Amniotic stem cell (primary cell): ENCODE measurements at regions not wholly inside any gene's neighbourhood (a gene's known extent, or its start where the extent isn't known, plus 50 kb on each side); places are given as distances from the start of the nearest gene placed in this dataset.
"Not testable (repeated sequence)": the region's sequence is repeated elsewhere in the genome, so short reads cannot be mapped to it uniquely, and the experiment has no call there.

Experiments used
- DNase-seq: peaks from one replicate; lab custom pipeline; 2025; lab: John Stamatoyannopoulos, UW

DNA sequence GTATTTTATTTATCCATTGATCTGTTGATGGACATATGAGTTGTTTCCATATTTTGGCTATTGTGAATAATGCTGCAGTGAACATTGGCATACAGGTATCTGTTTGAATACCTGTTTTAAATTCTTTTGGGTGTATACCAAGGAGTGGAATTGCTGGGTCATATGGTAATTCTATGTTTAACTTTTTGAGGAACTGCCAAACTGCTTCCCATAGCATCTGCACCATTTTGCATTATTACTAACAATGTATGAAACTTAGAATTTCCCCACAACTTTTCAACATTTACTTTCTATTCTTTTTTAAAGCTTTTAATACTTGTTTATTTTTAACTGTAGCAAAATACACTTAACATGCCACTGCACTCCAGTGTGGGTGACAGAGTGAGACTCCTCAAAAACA is 57.0 kb upstream of the MSN start:
- DNase-seq = no peak

DNA sequence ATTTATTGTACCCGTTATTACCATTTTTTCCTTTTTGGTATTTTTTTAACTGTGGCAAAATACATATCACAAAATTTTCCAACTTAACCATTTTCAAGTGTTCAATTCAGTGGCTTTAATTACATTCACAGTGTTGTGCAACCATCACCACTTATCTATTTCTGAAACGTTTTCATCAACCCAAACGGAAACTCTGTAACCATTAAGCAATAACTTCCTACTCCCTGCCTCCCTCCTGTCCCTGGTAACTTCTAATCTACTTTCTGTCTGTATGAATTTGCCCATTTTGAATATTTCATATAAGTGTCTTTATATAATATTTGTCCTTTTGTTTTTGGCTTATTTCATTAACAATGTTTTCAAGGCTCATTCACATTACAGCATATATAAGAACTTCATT is 57.4 kb upstream of the MSN start:
- DNase-seq = no peak

DNA sequence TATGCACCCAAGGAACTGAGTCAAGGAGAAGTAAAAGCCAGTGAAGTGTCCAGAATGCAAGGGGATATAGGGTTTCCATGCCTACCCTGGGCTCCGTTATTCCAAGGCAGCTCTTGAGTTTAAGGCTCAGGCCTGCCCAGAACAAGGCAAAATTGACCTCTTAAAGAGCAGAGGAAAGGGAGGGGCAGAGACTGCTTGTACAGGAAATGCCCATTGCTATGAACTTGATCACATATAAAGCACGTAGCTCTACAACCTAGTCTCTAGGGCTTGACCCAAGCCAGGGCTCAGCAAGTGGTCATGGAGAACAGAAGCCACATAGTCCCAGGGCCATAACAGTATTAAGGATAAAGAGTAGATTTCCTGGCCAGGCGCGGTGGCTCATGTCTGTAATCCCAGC is 58.2 kb upstream of the MSN start:
- DNase-seq = no peak

- no peak for DNase-seq
These were observed 59.4 kb upstream of the MSN start for GRCh38 chrX:65608026-65608425.

GRCh38 chrX:65607070-65607742 is 60.2 kb upstream of the MSN start:
- DNase-seq = no peak

GRCh38 chrX:65602221-65602560 is 65.3 kb upstream of the MSN start:
- no peak for DNase-seq

GRCh38 chrX:65601530-65602220 is 65.8 kb upstream of the MSN start:
- peak; percentile 5 for DNase-seq

GRCh38 chrX:65601126-65601525 is 66.3 kb upstream of the MSN start:
- no peak for DNase-seq

DNA sequence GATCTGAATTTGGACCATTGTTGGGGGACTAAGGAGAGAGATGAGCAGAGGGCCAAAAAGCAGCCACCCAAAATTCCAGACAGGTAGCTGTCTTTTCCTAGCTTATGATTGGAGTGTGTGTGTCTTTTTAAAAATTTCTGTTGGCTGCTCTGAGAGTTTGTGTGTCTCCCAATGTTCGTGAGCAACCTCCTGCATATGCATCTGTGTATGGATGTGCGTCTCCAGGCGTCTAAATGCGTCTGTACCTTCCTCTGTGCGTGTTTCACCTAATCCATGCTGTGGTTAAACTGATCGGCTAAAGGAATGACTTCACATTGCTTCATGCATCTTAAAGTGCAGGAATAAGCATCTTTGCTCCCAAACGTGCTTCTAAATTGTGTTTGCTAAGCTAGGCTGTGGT is 65.5 kb upstream of the LAS1L start:
- no peak for DNase-seq

DNA sequence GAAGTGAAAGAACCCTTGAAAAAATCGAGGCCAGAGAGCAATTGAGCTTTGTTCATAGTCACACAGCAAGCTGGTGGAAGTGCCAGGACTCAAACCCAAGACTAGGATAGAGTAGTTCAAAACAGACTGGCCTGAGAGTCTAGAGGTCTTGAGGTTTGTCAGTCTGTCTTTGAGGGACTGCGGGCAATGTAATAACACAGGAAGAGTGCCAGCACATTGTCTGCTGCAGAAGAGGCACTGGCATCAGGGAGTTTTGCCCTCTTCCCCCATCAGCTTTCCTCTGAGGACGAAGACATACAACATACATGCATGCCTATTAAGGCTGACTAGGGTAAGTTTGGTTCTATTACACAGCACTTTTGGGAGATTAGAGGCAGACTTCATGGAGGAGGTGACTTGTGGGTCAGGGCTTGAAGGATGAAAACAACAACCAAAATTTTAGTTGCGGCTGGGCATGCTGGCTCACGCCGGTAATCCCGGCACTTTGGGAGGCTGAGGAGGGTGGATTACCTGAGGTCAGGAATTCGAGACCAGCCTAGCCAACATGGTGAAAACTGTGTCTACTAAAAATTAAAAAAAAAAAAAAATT is 64.1 kb upstream of the LAS1L start:
- DNase-seq = no peak

DNA sequence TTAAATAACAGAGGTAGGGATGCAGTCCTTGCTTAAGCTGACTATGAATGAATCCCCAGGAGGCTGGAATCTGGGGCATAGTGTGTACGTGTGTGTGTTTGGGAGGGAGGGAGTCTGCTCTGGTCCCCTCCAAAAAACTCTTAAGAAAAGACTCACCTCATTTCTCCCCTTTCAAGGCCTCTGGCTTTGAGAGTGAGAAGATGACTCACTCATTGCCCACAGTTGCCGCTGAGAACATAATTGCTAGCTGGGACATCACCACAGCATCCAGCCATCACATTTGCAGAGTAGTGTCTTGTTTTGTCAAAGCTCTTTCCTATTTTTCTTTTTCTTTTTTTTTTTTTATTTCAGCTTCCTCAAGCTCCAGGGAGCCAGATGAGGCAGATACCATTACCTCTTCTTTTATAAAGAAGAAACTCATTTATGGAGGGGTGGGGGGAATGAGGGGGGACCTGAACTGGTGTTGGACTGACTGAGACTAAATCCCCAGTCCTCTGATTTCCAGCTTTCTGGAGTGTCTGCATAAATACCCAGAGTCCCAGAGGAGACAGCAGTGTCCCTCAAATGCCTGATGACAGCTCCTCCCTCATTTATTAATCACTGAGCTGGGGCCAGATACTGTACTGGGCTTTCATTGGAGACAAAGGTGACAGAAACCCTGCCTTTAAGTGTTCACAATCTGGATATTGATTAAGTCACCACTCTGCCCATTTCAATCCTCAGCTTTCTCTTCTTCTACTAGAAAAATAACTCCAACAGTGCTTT is 61.9 kb upstream of the LAS1L start:
- DNase-seq = peak; percentile 4

DNA sequence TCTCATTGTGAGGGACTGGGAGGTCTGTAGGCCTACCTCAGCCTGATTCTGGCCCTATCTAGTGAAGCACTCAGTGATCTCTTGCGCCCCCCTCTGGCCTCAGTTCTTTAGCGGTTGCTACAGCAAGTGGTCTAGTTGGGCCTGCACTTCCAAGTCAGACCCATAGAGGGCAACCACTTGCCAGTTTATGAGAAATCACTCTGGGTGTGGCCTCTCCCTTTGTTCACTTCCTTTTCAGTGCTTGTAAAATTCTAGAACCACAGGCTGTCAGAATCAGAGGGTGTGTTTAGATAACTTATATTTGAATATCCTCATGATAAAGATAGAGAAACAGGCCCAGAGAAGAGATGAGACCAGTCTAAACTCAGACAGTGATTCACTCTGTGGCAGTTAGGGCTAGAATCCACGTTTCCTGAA is 60.9 kb upstream of the LAS1L start:
- peak; percentile 89 for DNase-seq

DNA sequence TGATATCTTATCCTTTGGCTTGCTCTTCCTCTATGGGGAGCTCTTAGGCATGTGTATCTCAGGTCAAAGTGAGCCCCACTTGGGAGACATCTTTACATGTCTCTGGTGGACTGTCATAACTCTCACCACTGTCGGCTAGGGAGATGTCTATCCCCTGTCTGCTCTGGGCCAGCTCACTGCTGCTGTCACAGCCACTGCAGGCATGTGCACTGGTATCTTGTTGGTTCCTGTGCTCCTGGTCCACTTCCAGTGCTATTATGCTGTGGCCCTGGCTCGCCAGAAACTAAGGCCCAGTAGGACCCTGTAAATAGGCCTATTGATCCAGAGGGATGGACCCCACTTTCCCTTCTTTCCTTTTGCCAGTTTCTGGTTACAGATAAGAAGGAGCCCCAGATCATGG is 56.6 kb upstream of the LAS1L start:
- no peak for DNase-seq

- no peak for DNase-seq
These were observed 54.7 kb upstream of the LAS1L start for GRCh38 chrX:65589304-65589703.

DNA sequence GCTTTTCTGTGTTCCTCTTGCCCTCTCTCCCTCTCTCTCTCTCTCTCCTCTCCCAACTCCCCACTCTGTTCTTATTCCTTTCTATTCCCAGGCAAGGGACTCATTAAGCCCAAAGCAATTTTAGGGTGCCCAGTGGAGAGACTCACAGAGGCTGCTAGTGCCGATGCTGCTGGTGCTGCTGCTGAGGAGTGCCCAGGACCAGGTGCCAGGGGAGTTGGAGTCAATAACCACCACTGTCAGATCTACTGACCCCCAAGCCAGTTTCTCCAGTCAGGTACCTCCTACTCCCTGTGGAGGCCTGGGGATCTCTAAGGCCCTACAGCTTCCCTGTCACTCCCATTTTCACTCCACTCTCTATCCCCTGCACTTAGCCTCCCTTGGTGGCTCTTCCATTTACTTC is 54.2 kb upstream of the LAS1L start:
- DNase-seq = no peak

- DNase-seq = no peak
These were observed 53.3 kb upstream of the LAS1L start for GRCh38 chrX:65587616-65588526.

DNA sequence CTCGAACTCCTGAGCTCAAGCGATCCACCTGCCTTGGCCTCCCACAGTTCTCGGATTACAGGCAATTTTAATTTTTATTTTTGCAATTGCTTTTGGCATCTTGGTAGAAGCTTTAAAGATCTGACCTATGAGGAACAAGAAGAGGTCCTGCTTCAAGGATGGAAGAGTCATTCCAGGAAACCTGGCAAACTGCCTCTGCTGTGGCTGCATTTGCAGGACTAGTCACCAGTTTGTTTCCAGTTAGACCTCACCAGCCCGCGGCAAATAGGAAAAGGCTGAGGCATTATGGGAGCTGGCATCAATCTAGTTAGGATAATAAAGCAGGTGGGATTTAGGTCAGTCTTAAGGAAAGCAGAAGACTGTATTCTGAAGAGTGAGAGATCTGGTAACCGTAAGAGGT is 51.9 kb upstream of the LAS1L start:
- no peak for DNase-seq

DNA sequence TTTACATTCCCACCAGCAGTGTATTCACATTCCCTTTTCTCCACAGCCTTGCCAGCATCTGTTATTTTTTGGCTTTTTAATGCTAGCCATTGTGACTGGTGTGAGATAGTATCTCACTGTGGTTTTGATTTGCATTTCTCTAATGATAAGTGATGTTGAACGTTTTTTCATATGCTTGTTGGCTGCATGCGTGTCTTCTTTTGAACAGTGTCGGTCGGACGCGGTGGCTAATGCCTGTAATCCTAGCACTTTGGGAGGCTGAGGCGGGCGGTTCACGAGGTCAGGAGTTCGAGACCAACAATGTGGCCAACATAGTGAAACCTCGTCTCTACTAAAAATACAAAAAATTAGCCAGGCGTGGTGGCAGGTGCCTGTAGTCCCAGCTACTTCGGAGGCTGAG is 50.6 kb upstream of the LAS1L start:
- DNase-seq = not testable (repeated sequence)
